Right lobe of liver (tissue), 4 donors: ENCODE measurements at regions not wholly inside any gene's neighbourhood (a gene's known extent, or its start where the extent isn't known, plus 50 kb on each side); places are given as distances from the start of the nearest gene placed in this dataset.

ENCODE experiments used
- POLR2A ChIP-seq: fragments of 450-650 bp; IDR thresholded peaks from one replicate; pipeline ENCODE4 v1.6.1; 2017; ENCODE audit warnings: antibody characterized with exemption, mild to moderate bottlenecking
- TF ChIP-seq, protein P1 (sequence below), 4 donors: fragments of 200-600 bp in 3 of 4; fragments of 450-650 bp in 1 of 4; IDR thresholded peaks; one replicate each; pipeline versions ENCODE4 v1.5.1 to v1.8.0; 2016 to 2022; ENCODE audit warnings: antibody characterized with exemption in 4 of 4, mild to moderate bottlenecking in 2 of 4
- donor health status: DM: no; HTN: no; CAD: no.
- donor health status: DM: no; HTN: no; CAD: no.
- donor health status: DM: no; HTN: yes; CAD: no.

DNA sequence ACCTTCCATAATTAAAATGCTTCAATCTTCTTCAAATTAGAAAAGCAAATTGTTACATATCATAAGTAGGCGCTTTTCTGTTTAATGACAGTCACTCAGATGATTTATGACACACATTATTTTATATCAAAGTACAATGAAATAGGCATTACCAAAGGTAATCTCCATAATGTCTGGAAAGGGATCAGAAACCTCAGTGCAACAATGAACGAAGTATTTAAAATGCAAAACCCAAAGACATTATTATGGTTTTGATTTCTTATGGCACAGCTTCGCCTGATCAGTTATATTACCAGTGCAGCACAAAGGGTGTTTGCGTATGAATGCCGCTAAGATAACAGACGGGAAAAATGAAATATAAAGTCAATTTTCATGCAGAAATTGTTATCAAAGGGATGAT lies 162.2 kb upstream of the MEIS1 start:
- TF ChIP-seq, protein P1, sequence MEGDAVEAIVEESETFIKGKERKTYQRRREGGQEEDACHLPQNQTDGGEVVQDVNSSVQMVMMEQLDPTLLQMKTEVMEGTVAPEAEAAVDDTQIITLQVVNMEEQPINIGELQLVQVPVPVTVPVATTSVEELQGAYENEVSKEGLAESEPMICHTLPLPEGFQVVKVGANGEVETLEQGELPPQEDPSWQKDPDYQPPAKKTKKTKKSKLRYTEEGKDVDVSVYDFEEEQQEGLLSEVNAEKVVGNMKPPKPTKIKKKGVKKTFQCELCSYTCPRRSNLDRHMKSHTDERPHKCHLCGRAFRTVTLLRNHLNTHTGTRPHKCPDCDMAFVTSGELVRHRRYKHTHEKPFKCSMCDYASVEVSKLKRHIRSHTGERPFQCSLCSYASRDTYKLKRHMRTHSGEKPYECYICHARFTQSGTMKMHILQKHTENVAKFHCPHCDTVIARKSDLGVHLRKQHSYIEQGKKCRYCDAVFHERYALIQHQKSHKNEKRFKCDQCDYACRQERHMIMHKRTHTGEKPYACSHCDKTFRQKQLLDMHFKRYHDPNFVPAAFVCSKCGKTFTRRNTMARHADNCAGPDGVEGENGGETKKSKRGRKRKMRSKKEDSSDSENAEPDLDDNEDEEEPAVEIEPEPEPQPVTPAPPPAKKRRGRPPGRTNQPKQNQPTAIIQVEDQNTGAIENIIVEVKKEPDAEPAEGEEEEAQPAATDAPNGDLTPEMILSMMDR (IDR thresholded peaks at IDR 0.05), result no peak
- TF ChIP-seq POLR2A, result no peak
